ENCODE measurements at regions not wholly inside any gene's neighbourhood (a gene's known extent, or its start where the extent isn't known, plus 50 kb on each side); places are given as distances from the start of the nearest gene placed in this dataset.

- WGBS, 4 donors, result 50 to 69% (median 60%) methylated on average over 3 of the region's 3 CpGs
- no peak overlapping the region for H3K27ac ChIP-seq
- TF ChIP-seq CTCF (IDR thresholded peaks at IDR 0.05) (no peak), POLR2A (IDR thresholded peaks at IDR 0.05) (no peak)
- no peaks in the 10 kb centered on the region for H3K36me3 ChIP-seq (replicated peaks in 1 of 2)
- H3K4me1 ChIP-seq (replicated peaks in 1 of 2), result no peaks in the 10 kb centered on the region
- intact Hi-C loops (cut with DNase I), result no loop called here
- no peak overlapping the region for H3K4me3 ChIP-seq
- H3K9me3 ChIP-seq (replicated peaks in 1 of 3), result no peaks in the 10 kb centered on the region
- no peak for DNase-seq
- no peaks in the 10 kb centered on the region for H3K27me3 ChIP-seq
Measured at GRCh38 chr10:105714728-105715127, 1073.6 kb downstream of the SORCS3 start.

- no peak for TF ChIP-seq CTCF (IDR thresholded peaks at IDR 0.05)
- TF ChIP-seq POLR2A (IDR thresholded peaks at IDR 0.05), result no peak
- WGBS, 4 donors, result 60 to 69% (median 62%) methylated on average over 2 of the region's 2 CpGs
- Histone ChIP-seq H3K36me3 (replicated peaks in 1 of 2) (no peaks in the 10 kb centered on the region), H3K9me3 (replicated peaks in 1 of 3) (no peaks in the 10 kb centered on the region), H3K4me3 (no peak overlapping the region), H3K4me1 (replicated peaks in 1 of 2) (no peaks in the 10 kb centered on the region), H3K27ac (no peak overlapping the region), H3K27me3 (no peaks in the 10 kb centered on the region)
- no peak for DNase-seq
- intact Hi-C loops (cut with DNase I), result no loop called here
Measured at GRCh38 chr10:105707603-105708002, 1066.5 kb downstream of the SORCS3 start.

GRCh38 chr10:105706281-105707026, 1065.4 kb downstream of the SORCS3 start:
- no peaks in the 10 kb centered on the region for H3K27me3 ChIP-seq
- no peak overlapping the region for H3K4me3 ChIP-seq
- no peak for DNase-seq
- no peak overlapping the region for H3K27ac ChIP-seq
- no peaks in the 10 kb centered on the region for H3K4me1 ChIP-seq (replicated peaks in 1 of 2)
- 69 to 75% (median 73%) methylated on average over 3 of the region's 3 CpGs for WGBS, 4 donors
- TF ChIP-seq POLR2A (IDR thresholded peaks at IDR 0.05) (no peak), CTCF (IDR thresholded peaks at IDR 0.05) (no peak)
- H3K9me3 ChIP-seq (replicated peaks in 1 of 3), result no peaks in the 10 kb centered on the region
- intact Hi-C loops (cut with DNase I), result no loop called here
- no peaks in the 10 kb centered on the region for H3K36me3 ChIP-seq (replicated peaks in 1 of 2)

- no peak for DNase-seq
- H3K27ac ChIP-seq, result no peak overlapping the region
- intact Hi-C loops (cut with DNase I), result no loop called here
- H3K4me3 ChIP-seq, result no peak overlapping the region
- H3K27me3 ChIP-seq, result no peaks in the 10 kb centered on the region
- H3K9me3 ChIP-seq (replicated peaks in 1 of 3), result no peaks in the 10 kb centered on the region
- H3K4me1 ChIP-seq (replicated peaks in 1 of 2), result no peaks in the 10 kb centered on the region
- TF ChIP-seq CTCF (IDR thresholded peaks at IDR 0.05) (no peak), POLR2A (IDR thresholded peaks at IDR 0.05) (no peak)
- 53 to 61% (median 58%) methylated on average over 4 of the region's 4 CpGs for WGBS, 4 donors
- no peaks in the 10 kb centered on the region for H3K36me3 ChIP-seq (replicated peaks in 1 of 2)
Measured at GRCh38 chr10:105702211-105702610, 1061.1 kb downstream of the SORCS3 start.

All from adrenal gland (tissue), 9 donors.